ENCODE measurements at regions not wholly inside any gene's neighbourhood (a gene's known extent, or its start where the extent isn't known, plus 50 kb on each side); places are given as distances from the start of the nearest gene placed in this dataset.

DNA sequence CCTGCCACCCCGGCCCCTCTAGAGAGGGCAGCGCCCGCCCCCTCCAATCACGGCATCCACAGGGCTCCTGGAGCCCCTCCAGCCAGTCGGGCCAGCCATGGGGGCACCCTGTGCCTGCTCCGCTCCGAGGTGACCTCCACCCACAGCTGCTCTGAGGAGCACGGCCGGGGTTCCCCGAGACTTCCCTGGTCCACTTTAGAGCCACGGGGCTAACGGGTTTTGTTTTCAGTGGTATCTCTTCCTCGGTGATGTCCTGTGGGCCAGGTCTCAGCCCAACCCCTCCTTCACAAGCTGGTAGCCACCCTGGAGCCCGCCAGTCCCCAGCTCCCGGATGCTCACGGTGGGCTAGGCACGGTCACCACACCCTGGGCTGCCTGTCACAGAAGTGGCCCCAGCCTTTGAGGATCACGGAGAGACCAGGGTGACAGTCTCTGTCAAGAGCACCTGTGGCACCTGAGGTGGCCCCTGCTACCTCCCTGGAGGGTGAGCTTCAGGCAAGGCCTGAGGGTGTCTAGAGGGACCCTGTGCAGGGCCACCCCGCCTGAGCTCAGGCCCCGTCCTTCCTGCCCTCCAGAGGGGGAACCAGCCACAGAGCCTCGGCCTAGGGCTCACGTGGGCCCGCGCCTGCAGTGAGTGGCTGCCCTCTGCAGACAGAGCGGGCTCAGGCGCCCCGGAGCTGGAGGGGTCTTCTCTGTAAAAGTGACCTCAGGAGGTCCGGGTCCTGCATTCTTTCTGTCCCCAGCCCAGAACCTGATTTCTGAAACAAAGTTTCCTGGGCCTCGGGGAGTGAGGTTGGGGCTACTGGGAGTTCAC lies 146.0 kb upstream of the C14orf180 start:
- Histone ChIP-seq H3F3A (replicated peaks; ENCODE audit: insufficient read depth) (no peaks in the 10 kb centered on the region), H3K36me3 (replicated peaks in 1 of 2; ENCODE audit: control insufficient read depth in 1 of 2, insufficient read depth in 2 of 2, low read length in 1 of 2) (no peaks in the 10 kb centered on the region), H3K9me3 (no peaks in the 10 kb centered on the region), H3K9ac (no peak overlapping the region), H3K9me2 (no peaks in the 10 kb centered on the region), H3K79me2 (ENCODE audit: insufficient read depth) (no peaks in the 10 kb centered on the region), H3K27ac (ENCODE audit: low read depth in 2 of 2, low read length in 1 of 2) (no peak overlapping the region), H3K4me2 (no peak overlapping the region), H4K20me1 (ENCODE audit: insufficient read depth) (no peaks in the 10 kb centered on the region), H3K4me3 (ENCODE audit: low read depth in 2 of 2, low read length in 1 of 2) (no peak overlapping the region), H3K4me1 (ENCODE audit: control insufficient read depth in 1 of 2, insufficient read depth in 2 of 2, low read depth in 1 of 2, low read length in 1 of 2) (peaks cover 0 to 27% of the 10 kb centered on the region in 2 experiments; a peak in 1 of 4 replicates), H3K27me3 (ENCODE audit: insufficient read depth) (no peaks in the 10 kb centered on the region), H2AFZ (ENCODE audit: low read depth) (no peak overlapping the region)
- CTCF ChIA-PET: interaction anchor here (0.6 to 1.7 kb wide), 2 partner anchors 116 to 296 kb away, joined by 3 to 4 read pairs; no protein-coding TSS in a partner anchor
- TF ChIP-seq MEF2A (IDR thresholded peaks at IDR 0.05; ENCODE audit: borderline replicate concordance, low read depth) (no peak), GABPA (IDR thresholded peaks at IDR 0.05; ENCODE audit: low read depth) (no peak), NRF1 (IDR thresholded peaks at IDR 0.05; ENCODE audit: low read depth, low read length) (no peak), SIN3A (IDR thresholded peaks at IDR 0.05; ENCODE audit: borderline replicate concordance, low read depth, low read length) (no peak), SMC3 (IDR thresholded peaks at IDR 0.05; ENCODE audit: low read depth, low read length) (no peak), NFIC (IDR thresholded peaks at IDR 0.05; ENCODE audit: borderline replicate concordance) (no peak), FOXJ3 (CRISPR knock-in tag; IDR thresholded peaks at IDR 0.05) (no peak), RXRA (IDR thresholded peaks at IDR 0.05; ENCODE audit: borderline replicate concordance, low read depth) (no peak), EP300 (IDR thresholded peaks at IDR 0.05; ENCODE audit: borderline replicate concordance in 1 of 2, low read depth in 1 of 2, low read length in 1 of 2) (no peak), RAD21 (IDR thresholded peaks at IDR 0.05; ENCODE audit: low read length) (no peak), GATA2 (CRISPR knock-in tag; IDR thresholded peaks at IDR 0.05) (no peak), TCF12 (IDR thresholded peaks at IDR 0.05) (no peak)
- TF ChIP-seq, protein P1, sequence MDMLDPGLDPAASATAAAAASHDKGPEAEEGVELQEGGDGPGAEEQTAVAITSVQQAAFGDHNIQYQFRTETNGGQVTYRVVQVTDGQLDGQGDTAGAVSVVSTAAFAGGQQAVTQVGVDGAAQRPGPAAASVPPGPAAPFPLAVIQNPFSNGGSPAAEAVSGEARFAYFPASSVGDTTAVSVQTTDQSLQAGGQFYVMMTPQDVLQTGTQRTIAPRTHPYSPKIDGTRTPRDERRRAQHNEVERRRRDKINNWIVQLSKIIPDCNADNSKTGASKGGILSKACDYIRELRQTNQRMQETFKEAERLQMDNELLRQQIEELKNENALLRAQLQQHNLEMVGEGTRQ (IDR thresholded peaks at IDR 0.05; ENCODE audit: borderline replicate concordance, low read depth, low read length): no peak
- TF ChIP-seq, protein P2, sequence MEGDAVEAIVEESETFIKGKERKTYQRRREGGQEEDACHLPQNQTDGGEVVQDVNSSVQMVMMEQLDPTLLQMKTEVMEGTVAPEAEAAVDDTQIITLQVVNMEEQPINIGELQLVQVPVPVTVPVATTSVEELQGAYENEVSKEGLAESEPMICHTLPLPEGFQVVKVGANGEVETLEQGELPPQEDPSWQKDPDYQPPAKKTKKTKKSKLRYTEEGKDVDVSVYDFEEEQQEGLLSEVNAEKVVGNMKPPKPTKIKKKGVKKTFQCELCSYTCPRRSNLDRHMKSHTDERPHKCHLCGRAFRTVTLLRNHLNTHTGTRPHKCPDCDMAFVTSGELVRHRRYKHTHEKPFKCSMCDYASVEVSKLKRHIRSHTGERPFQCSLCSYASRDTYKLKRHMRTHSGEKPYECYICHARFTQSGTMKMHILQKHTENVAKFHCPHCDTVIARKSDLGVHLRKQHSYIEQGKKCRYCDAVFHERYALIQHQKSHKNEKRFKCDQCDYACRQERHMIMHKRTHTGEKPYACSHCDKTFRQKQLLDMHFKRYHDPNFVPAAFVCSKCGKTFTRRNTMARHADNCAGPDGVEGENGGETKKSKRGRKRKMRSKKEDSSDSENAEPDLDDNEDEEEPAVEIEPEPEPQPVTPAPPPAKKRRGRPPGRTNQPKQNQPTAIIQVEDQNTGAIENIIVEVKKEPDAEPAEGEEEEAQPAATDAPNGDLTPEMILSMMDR (IDR thresholded peaks at IDR 0.05): no peak
- TF ChIP-seq, protein P3, sequence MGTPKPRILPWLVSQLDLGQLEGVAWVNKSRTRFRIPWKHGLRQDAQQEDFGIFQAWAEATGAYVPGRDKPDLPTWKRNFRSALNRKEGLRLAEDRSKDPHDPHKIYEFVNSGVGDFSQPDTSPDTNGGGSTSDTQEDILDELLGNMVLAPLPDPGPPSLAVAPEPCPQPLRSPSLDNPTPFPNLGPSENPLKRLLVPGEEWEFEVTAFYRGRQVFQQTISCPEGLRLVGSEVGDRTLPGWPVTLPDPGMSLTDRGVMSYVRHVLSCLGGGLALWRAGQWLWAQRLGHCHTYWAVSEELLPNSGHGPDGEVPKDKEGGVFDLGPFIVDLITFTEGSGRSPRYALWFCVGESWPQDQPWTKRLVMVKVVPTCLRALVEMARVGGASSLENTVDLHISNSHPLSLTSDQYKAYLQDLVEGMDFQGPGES (IDR thresholded peaks at IDR 0.05; ENCODE audit: low read depth, low read length): no peak
- POLR2A ChIA-PET: no interaction called here
- peak; percentile 23 for DNase-seq
- 63% methylated on average over 18 of the region's 29 CpGs for WGBS (ENCODE audit: low lambda C conversion rate)

Measured in SK-N-SH (cell line).